GM19463 (cell line): ENCODE measurements at regions not wholly inside any gene's neighbourhood (a gene's known extent, or its start where the extent isn't known, plus 50 kb on each side); places are given as distances from the start of the nearest gene placed in this dataset.
"Not testable (repeated sequence)": the region's sequence is repeated elsewhere in the genome, so short reads cannot be mapped to it uniquely, and the experiment has no call there.

Experiments used
- ATAC-seq: cut with Tn5 transposase; IDR thresholded peaks from one replicate; pipeline ENCODE4 v1.9.1; 2021; ENCODE audit warnings: mild to moderate bottlenecking, moderate library complexity; ENCODE audit not compliant: unreplicated experiment

DNA sequence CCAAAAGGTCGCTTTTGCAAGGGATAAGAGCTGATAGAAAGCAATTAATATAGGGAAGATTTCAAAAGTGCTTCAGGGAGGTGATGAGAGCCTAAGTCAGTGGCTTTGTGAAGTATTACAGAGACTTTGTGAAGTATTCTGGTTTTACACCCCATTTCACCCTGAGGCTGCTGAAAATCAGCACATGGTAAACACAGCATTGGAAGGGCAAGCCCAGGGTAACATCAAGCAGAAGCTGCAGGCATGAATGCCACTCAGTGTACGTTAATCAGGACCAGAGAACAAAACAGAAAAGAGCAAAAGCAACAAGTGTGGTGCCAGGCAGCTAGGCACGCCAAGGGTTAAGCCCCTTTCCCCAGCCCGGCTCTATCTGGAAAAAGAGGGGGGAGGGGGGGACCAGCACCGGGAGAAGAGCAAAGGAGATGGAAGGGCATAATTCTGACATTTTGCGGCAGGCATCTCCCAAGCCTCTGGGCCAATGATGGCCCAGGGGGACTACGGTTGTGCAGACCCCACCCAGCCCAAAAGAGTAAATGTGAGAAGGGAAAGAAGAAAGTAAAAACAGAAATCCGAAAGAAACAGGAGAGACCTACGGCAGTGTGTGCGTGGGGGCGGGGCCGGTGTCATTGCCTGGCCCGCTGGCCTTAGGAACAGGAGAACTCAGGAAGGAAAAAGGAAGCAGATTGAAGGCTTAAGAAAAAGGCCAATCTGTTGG, 58.9 kb downstream of the DHRS2 start:
- no peak for ATAC-seq

DNA sequence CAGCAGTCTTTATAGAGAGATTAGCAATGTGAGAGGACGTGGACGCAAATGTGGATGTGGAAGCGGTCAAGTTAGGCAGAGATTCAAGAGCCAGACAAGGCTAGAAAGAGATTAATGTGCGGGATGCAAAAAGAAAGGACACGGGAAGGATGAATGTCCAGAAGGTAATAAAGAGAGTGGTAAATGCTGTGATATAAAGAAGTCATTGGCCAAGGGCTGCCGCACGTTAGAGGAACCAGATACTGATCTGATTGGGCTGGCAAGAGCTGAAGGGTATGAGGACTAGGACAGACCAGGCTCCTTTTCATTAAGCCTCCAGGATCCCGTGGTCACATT, 59.5 kb downstream of the DHRS2 start:
- no peak for ATAC-seq

DNA sequence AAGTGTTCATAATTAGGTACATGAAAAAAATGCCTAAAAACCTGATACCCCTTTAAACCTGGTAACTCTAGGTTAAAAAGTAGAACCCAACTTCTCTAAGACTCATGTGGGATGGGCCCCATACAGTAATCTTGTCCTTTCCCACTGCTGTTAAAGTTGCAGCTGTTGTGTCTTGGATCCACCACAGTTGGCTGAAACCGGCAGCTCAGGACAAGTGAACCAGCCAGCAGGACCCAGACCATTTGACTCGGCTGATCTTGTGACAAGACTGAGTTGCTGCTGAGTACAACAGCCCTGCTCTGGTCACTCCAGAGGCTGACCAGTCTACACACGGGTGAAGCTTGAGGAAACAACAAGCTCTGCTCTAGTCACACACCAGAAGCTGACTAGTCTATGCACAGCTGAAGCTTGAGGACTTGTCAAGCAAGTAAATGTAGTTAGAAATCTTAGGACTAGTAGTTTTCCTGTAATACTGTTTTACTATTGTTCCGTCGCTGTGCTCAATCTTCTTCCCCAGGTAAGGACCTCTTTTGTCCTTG, 60.6 kb downstream of the DHRS2 start:
- ATAC-seq, result no peak

DNA sequence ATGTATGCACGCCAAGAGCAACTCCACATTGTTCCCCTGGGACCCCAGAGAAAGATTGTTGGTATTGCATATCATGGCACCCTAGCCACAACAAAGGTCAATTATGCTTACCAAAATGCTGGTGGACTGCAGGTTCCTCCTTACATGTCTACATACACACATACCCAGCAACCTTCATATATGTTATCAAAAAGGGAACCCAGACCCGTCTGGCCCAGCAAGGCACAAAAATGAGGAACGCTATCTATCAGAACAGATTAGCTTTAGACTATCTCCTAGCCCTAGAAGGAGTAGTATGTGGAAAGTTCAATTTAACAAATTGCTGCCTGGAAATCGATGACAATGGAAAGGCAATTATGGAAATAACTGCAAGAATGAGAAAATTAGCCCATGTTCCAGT, 61.5 kb downstream of the DHRS2 start:
- ATAC-seq, result no peak

DNA sequence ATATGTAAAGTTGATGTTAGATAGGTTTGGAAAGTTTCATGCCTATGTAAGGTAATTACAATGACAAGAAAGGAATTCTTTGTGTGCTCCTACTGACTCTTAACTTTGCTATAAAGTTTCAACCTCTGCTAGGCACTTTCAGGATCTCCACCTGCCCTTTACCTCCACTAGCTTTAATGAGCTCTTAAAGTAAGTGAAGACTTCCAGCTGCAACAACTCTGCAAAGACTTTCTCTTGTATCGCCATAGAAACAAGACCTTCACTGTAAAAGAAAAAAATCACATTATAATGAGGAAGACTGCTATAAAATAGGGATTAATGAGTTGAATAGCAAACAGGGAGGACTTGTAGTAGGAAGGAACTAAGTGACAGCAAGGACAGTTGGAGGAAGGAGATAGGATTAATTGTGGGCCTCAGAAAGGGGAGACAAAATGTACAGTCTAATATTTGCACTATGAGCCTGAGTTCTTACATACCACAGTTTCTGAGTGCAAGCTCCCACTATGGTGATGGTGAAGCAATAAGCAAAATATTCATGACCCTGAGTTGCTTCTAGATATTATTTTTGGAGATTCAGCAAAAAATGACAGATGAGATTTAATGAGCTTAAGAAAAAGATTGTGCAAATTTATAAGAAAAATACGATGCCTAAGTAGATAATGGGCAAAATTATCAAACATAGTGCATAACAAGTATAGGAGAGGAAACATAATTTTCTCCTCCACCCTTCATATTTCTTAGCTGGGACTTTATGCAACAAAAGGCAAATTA, 66.7 kb downstream of the DHRS2 start:
- no peak for ATAC-seq

DNA sequence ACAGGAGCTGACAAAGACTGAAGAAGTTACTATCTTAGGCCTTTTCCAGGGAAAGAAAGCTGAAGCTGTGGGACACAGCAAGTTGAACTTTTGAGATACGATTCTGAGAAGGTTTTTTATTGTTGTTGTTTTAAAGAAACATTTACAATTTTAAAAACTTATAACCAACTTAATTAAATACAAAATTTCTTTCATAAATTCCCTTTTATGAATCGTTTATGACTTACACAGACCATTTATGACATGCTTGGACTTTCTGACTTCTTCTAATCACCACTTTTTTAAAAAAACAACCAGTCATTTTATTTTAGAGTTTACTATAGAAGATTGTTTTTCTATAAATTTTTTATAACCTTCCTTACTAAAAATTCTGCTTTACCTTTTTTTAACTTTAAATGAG, 68.7 kb downstream of the DHRS2 start:
- no peak for ATAC-seq

DNA sequence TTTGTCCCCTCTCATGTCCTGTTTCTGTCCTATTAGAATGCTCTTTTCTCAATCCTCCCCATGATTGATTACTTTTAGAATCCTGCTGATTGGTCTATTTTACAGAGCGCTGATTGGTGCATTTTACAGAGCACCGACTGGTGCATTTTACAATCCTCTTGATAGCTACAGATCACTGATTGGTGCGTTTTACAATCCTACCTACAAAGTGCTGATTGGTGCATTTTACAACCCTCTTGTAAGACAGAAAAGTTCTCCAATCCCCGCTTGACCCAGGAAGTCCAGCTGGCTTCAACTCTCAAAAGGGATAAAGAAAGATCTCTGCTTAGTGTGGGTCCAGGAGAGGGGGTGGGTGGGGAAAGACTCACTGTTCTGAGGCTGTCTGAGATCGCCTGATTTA, 71.3 kb downstream of the DHRS2 start:
- ATAC-seq, result no peak

DNA sequence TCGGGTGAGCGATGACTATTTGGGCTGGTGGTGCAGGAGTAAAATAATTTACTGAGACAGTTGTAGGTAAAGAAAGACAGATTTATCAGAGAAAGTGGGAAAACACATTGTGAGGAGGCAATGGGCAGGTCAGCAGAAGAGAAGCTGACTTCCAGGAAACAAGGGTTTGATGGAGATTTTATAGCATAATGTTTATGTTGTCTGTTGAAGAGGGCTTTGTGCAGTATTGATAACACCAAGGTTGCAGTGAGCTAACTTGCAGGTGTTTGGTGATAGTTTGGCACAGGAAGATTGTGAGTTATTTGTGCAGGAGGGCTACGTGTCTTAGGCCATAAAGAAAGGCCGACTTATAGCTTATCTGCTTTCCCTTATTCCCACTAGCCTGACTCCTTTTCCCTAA, 72.2 kb downstream of the DHRS2 start:
- ATAC-seq, result no peak

DNA sequence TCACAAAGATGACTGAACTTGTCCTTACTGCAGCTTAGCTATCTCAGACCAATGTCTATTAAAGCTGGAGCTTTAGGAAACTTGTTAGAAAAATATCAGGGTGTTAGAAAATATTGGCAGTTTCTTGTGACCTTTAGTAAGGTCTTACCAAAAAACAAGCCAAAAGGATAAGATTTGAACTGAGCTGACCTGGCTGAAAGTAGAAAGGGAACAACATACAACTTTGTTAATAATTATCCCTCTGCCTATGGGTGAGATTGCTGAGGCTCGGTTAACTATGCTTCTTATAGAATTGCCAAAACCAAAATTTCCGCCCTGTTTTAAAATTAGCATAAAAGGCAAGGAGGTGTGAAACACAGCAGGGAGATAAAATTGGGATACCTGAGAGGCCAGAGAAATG, 73.8 kb downstream of the DHRS2 start:
- ATAC-seq, result no peak

DNA sequence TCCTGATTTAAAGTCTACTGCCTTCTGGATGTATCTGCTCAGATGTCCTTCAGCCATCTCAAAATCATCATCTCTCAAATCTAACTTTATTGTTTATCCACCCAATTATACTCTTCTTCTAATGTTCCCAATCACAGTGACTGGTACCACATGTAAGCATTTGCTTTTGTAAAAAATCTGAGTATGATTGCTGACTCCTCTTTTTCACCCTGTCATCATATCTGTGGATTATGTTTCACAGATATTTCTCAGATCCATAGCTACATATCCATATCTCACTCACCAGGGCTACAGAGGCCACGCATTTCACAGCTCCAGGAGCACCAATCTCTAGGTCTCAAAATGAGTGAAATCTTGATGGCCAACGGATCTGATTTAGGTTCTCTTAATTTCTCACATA, 76.1 kb downstream of the DHRS2 start:
- ATAC-seq, result no peak

DNA sequence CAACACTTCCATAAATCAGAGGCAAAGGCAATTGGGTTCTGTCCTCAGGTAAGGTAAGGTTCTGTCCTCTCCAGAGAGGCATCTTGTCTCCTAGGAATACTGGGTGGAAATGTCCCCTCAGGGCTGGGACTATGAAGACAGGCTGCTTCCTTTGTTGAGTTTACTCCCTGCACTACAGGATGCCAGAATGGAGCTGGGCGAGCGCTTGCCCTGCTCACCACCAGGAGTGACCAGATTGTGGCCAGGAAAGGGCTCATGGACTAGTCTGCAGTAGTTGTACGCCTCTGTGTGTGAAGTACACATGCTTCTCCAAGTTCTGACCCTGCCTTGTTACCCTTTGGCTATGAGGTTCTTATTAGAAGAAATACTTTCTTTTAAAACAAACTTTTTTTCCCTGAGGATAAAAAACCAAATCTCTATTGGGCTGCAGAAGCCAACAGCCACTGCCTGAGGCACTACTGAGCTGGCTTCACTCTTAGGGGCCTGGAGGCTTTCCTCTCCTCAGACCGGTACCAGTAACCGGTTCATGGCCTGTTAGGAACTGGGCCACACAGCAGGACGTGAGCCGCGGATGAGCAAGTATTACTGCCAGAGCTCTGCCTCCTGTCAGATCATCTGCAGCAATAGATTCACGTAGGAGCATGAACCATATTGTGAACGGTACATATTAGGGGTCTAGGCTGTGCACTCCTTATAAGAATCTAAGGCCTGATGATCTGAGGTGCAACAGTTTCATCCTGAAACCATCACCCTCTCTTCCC, 83.2 kb downstream of the DHRS2 start:
- no peak for ATAC-seq

DNA sequence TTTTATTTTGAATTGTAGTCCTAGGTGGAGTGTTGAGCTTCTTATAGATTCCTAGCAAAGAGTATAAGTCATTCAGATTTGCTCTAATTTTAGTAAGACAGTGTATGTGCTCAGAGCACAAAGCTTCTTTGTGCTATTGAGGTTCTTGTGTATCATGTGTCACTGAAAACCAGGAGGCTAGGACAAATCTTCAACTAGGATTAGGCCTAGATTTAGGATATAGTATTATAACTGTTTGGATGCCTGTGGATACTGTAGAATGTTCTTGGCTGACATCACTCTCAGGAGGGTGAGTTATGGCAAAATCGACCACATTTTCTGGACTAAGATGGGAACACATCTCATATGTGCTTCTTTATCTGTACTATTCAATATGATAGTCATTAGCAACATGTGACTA, 86.5 kb downstream of the DHRS2 start:
- no peak for ATAC-seq

DNA sequence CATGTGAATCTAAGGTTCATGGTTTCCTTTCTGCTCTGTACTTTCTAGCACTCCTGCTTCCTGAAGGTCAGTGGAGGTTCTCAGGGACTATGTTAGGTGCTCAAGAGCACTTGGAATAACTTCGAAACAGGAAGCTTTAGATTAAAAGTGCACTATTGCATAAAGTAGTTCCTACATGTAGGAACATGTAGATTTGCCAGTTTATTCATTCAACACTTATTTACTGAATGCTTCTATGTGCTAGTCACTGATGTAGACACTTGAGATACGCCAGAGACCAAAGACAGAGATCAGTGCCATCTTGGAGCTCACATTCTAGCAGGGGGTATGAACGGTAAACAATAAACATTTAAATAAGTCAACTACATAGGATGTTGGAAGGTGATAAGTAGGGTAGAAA, 87.7 kb downstream of the DHRS2 start:
- no peak for ATAC-seq

DNA sequence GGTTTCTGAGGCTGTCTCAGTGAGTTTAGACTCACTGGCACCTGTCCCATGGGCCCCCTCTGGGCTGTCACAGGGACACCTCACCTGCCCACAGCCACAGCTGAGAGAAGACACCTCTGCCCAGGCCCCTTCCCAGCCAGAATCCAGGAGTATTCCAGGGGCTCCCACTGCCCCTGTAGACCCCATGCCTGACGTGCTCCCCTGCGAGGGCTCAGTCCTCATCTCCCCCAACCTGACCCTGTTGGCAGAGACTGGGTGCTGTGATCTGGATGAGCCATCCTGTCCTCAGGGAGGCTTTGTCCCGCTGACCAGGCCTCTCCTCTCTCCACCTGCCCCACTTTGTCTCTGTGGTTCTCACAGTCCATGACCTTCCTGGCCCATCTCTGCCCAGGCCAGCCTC, 89.4 kb downstream of the DHRS2 start:
- ATAC-seq, result no peak

DNA sequence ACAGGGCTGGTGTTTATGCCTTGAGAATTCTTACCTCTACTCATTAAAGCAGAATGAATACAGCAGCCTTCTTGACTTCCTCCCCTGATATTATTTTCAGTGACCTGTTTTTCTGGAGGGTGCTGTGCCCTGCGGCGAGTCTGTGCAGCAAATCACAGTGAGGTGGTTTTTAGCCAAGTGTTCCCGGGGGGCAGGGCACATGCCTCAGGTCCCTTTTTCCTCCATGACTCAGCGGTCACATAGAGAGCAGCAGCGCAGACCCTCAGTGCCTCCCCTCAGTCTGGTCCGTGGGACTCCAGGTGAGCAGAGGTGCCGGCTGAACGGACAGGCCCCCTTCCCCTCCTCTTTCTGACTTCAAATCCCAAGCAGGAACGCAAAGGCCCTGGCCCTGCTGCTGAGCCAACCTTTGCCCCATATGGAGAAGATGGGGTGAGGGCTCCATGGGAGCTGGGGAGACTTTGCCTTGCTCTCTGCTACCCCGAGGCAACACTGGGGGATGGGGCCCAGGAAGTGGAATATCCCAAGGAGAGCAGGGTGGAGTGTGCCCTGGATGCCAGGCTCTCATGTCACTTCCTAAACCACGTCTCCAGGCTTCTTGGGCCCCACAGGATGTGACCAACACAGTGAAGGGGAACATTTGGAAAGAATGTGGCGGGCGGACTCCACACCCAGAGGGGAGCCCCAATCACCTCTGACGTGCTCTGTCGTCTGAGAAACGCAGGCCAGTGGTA, 90.0 kb downstream of the DHRS2 start:
- ATAC-seq, result no peak

DNA sequence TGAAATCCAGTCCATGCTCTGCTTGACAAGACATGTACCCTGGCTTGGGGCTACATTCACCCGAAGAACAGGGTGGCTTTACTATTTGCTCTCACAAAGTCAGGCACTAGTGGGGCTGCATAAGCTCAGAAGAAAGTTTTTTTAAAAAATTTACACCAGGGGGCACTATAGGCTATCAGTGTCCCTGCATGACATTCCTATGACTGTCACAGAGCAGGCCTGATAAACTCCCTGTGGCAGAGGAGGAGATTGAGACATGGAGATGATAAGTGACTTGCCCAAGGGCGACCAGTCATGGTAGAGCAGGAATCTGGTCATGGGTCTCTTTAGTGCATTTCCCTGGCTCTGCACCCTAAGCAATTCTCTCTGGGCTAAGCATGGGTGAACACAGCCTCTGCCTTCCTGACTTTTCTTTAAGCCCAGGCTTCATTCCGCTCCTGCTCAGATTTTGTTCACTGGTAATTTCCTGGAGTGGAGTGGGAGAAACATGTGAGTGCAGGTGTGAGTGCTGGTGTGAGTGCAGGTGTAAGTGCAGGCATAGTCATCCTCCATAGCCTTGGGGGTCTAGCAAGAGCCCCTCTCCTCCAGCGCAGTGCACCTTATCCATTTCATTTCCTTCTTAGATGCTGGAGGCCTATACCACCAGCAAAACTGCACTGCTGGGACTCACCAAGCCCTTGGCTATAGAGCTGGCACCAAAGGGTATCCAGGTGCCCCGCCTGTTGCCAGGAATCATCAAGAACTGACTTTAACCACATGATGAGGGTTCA, 91.6 kb downstream of the DHRS2 start:
- ATAC-seq, result no peak

DNA sequence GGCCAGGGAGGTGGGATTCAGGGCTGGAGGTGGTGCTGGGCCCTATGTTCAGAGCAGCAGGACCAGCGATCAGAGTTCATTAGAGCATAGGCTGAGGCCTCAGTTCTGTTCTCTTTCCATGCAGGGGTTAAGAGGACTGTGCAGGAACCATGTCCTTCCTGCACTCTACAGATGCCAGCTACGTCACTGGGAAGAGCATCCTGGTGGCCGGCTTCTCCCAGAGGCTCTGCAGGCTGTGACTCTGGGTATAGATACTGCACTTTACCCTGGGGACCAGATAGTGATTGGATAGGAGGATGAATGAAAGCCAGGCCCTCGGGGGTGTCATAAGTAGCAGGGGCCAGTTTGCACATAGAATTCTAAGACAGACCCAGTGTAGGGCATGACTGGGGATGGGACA, 92.6 kb downstream of the DHRS2 start:
- ATAC-seq, result no peak

DNA sequence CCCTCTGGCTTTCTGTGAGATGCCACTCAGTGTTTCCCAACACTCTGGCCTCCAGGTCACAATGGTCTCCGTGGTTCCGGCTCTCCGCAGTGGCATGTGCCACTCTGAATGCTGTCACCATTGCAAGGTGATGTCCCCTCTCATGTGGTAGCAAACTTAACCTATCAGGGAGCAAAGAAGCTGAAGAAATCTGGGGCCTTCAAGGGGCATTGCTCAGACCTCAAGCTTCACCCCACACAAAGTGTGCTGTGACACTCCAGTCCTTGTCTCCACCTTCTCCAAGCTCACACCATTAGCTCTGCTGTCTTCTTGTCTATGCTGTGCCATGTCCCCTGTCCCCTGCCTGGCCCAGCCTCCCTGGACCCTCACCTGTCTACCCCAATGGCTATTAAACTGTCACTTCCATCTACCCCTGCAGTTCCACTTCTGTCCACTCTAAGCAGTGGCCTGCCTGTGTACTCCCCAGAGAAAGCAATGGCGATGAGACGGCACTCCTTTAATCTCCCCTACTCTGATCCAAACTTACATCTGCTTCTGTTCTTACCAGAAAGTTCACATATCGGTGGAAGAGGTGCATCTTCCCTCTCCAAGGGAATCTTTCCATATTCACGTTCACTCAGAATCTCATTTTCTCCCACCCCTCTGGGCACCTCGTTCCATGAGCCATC, 93.7 kb downstream of the DHRS2 start:
- no peak for ATAC-seq

DNA sequence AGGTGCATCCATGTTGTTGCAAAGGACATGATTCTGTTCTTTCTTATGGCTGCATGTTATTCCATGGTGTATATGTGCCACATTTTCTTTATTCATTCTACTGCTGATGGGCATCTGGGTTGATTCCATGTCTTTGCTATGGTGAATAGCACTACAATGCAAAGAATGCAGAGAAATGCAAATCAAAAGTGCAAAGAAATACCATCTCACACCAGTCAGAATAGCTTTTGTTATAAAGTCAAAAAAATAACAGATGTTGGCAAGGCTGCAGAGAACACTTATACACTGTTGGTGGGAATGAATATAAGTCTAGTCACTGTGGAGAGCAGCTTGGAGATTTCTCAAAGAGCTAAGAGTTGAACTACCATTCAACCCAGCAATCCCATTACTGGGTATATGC, 99.2 kb downstream of the DHRS2 start:
- no peak for ATAC-seq

DNA sequence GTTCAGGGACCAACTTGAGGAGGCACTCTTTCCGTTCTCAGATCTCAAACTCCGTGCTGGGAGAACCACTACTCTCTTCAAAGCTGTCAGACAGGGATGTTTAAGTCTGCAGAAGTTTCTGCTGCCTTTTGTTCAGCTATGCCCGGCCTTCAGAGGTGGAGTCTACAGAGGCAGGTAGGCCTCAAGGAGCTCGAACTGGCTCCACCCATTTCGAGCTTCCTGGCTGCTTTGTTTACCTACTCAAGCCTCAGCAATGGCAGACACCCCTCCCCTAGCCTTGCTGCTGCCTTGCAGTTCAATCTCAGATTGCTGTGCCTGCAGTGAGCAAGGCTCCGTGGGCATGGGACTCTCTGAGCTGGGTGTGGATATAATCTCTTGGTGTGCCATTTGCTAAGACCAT, 108.2 kb downstream of the DHRS2 start:
- ATAC-seq, result not testable (repeated sequence)
